Neural cell (in vitro differentiated cells): ENCODE measurements at regions not wholly inside any gene's neighbourhood (a gene's known extent, or its start where the extent isn't known, plus 50 kb on each side); places are given as distances from the start of the nearest gene placed in this dataset.

Experiments
- H2AFZ ChIP-seq: fragments of 200-600, 300-800 bp; sonication (generic), shearing (Covaris generic); 2 replicates; pipeline ENCODE4 v1.6.0; 2014; ENCODE audit warnings: low read depth, mild to moderate bottlenecking, antibody characterized with exemption, low read length, moderate library complexity
- H3F3A ChIP-seq: fragments of 200-600 bp; shearing (Covaris generic); 2 replicates; pipeline ENCODE4 v1.6.1; 2016; ENCODE audit warnings: mild to moderate bottlenecking, moderate library complexity, mixed read lengths, antibody characterized with exemption, low read length; ENCODE audit not compliant: insufficient read depth, poor library complexity, severe bottlenecking
- H3K27ac ChIP-seq: fragments of 200-600, 300-800 bp; sonication (generic), shearing (Covaris generic); 2 replicates; pipeline ENCODE4 v1.5.1; 2014; ENCODE audit warnings: mild to moderate bottlenecking, low read length, moderate library complexity
- H3K27me3 ChIP-seq: fragments of 300-800, 200-600 bp; sonication (generic), shearing (Covaris generic); 2 replicates; pipeline ENCODE4 v1.6.0; 2014; ENCODE audit warnings: mild to moderate bottlenecking, low read depth, low read length, moderate library complexity; ENCODE audit not compliant: insufficient read depth
- H3K36me3 ChIP-seq: fragments of 300-800, 200-600 bp; sonication (generic), shearing (Covaris generic); 2 replicates; pipeline ENCODE4 v1.5.1; 2014; ENCODE audit warnings: mild to moderate bottlenecking, antibody characterized with exemption, low read length, moderate library complexity; ENCODE audit not compliant: insufficient read depth
- H3K4me2 ChIP-seq: fragments of 300-800, 200-600 bp; sonication (generic), shearing (Covaris generic); 2 replicates; pipeline ENCODE4 v1.6.0; 2014; ENCODE audit warnings: mild to moderate bottlenecking, low read length
- H3K4me3 ChIP-seq: fragments of 300-800, 200-600 bp; sonication (generic), shearing (Covaris generic); 2 replicates; pipeline ENCODE4 v1.5.1; 2014; ENCODE audit warnings: mild to moderate bottlenecking, low read length, moderate library complexity
- H3K79me2 ChIP-seq: fragments of 200-600 bp; shearing (Covaris generic); replicated peaks from 2 replicates; pipeline ENCODE4 v1.6.0; 2014; ENCODE audit warnings: mild to moderate bottlenecking, low read length, moderate library complexity; ENCODE audit not compliant: insufficient read depth
- H3K9ac ChIP-seq: fragments of 300-800, 200-600 bp; sonication (generic), shearing (Covaris generic); 2 replicates; pipeline ENCODE4 v1.6.1; 2016; ENCODE audit warnings: mild to moderate bottlenecking, low read length, mixed read lengths
- H3K9me2 ChIP-seq: fragments of 200-600 bp; shearing (Covaris generic); 2 replicates; pipeline ENCODE4 v1.6.1; 2016; ENCODE audit warnings: mild to moderate bottlenecking, low read length, mixed read lengths; ENCODE audit not compliant: insufficient read depth
- H3K9me3 ChIP-seq: fragments of 200-600, 300-800 bp; sonication (generic), shearing (Covaris generic); 2 replicates; pipeline ENCODE4 v1.6.1; 2016; ENCODE audit warnings: mild to moderate bottlenecking, mixed run types, low read length, moderate library complexity, mixed read lengths
- H4K20me1 ChIP-seq: fragments of 200-600 bp; shearing (Covaris generic); 2 replicates; pipeline ENCODE4 v1.6.1; 2016; ENCODE audit warnings: mild to moderate bottlenecking, mixed run types; ENCODE audit not compliant: insufficient read depth
- EP300 ChIP-seq: fragments of 450-650 bp; conservative IDR thresholded peaks from 2 replicates; pipeline ENCODE4 v1.6.1; 2014; ENCODE audit warnings: antibody characterized with exemption, mild to moderate bottlenecking, moderate library complexity; ENCODE audit not compliant: poor library complexity, severe bottlenecking
- EZH2 ChIP-seq: fragments of 200-600, 300-800 bp; shearing (Covaris generic), sonication (generic); IDR thresholded peaks from 2 replicates; pipeline ENCODE4 v1.6.1; 2014; ENCODE audit warnings: antibody characterized with exemption, low read length, borderline replicate concordance, mild to moderate bottlenecking; ENCODE audit not compliant: insufficient read depth, poor library complexity, severe bottlenecking
- MXI1 ChIP-seq: fragments of 450-650 bp; conservative IDR thresholded peaks from 2 replicates; pipeline ENCODE4 v1.6.1; 2014; ENCODE audit warnings: antibody characterized with exemption, mild to moderate bottlenecking; ENCODE audit not compliant: poor library complexity, severe bottlenecking
- POLR2AphosphoS5 ChIP-seq: IDR thresholded peaks from 2 replicates; pipeline ENCODE4 v1.6.1; 2012
- RAD21 ChIP-seq: fragments of 450-650 bp; conservative IDR thresholded peaks from 2 replicates; pipeline ENCODE4 v1.6.1; 2014; ENCODE audit warnings: antibody characterized with exemption, mild to moderate bottlenecking, moderate library complexity
- REST ChIP-seq: IDR thresholded peaks from 2 replicates; pipeline ENCODE4 v1.6.1; 2012; ENCODE audit warnings: borderline replicate concordance
- SMC3 ChIP-seq: fragments of 450-650 bp; conservative IDR thresholded peaks from 2 replicates; pipeline ENCODE4 v1.6.1; 2014; ENCODE audit warnings: antibody characterized with exemption, mild to moderate bottlenecking, moderate library complexity; ENCODE audit not compliant: poor library complexity
- TAF1 ChIP-seq: IDR thresholded peaks from 2 replicates; pipeline ENCODE4 v1.6.1; 2012; ENCODE audit warnings: low read depth
- TF ChIP-seq, protein P1 (sequence below): fragments of 450-650 bp; IDR thresholded peaks from 2 replicates; pipeline ENCODE4 v1.5.1; 2014; ENCODE audit warnings: antibody characterized with exemption, mild to moderate bottlenecking, moderate library complexity; ENCODE audit not compliant: poor library complexity, severe bottlenecking

- no peaks in the 10 kb centered on the region for H3K79me2 ChIP-seq
- H3K36me3 ChIP-seq: no peaks in the 10 kb centered on the region
- no peak overlapping the region for H3K9ac ChIP-seq
- H3F3A ChIP-seq: no peaks in the 10 kb centered on the region
- no peak overlapping the region for H3K27ac ChIP-seq
- no peaks in the 10 kb centered on the region for H3K9me3 ChIP-seq
- no peaks in the 10 kb centered on the region for H3K27me3 ChIP-seq
- H3K4me3 ChIP-seq: no peak overlapping the region
- TF ChIP-seq RAD21: no peak
- TF ChIP-seq POLR2AphosphoS5: no peak
- TF ChIP-seq, protein P1, sequence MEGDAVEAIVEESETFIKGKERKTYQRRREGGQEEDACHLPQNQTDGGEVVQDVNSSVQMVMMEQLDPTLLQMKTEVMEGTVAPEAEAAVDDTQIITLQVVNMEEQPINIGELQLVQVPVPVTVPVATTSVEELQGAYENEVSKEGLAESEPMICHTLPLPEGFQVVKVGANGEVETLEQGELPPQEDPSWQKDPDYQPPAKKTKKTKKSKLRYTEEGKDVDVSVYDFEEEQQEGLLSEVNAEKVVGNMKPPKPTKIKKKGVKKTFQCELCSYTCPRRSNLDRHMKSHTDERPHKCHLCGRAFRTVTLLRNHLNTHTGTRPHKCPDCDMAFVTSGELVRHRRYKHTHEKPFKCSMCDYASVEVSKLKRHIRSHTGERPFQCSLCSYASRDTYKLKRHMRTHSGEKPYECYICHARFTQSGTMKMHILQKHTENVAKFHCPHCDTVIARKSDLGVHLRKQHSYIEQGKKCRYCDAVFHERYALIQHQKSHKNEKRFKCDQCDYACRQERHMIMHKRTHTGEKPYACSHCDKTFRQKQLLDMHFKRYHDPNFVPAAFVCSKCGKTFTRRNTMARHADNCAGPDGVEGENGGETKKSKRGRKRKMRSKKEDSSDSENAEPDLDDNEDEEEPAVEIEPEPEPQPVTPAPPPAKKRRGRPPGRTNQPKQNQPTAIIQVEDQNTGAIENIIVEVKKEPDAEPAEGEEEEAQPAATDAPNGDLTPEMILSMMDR: no peak
- TF ChIP-seq EZH2: no peak
- TF ChIP-seq EP300: no peak
- TF ChIP-seq SMC3: no peak
- TF ChIP-seq REST: no peak
- no peak for TF ChIP-seq MXI1
- H4K20me1 ChIP-seq: no peaks in the 10 kb centered on the region
- no peak overlapping the region for H2AFZ ChIP-seq
- no peak overlapping the region for H3K4me2 ChIP-seq
- no peaks in the 10 kb centered on the region for H3K9me2 ChIP-seq
Measured at GRCh38 chr21:20169812-20170576, 828.2 kb upstream of the NCAM2 start.

- no peaks in the 10 kb centered on the region for H4K20me1 ChIP-seq
- no peaks in the 10 kb centered on the region for H3K27me3 ChIP-seq
- no peaks in the 10 kb centered on the region for H3K79me2 ChIP-seq
- no peak overlapping the region for H2AFZ ChIP-seq
- no peak overlapping the region for H3K9ac ChIP-seq
- peaks cover 6% of the 10 kb centered on the region for H3K9me3 ChIP-seq
- no peaks in the 10 kb centered on the region for H3K36me3 ChIP-seq
- H3F3A ChIP-seq: no peaks in the 10 kb centered on the region
- H3K4me3 ChIP-seq: no peak overlapping the region
- TF ChIP-seq, protein P1: no peak
- TF ChIP-seq EZH2 (no peak), REST (no peak), MXI1 (no peak), TAF1 (no peak), SMC3 (no peak), EP300 (no peak)
- no peak overlapping the region for H3K4me2 ChIP-seq
- no peaks in the 10 kb centered on the region for H3K9me2 ChIP-seq
- H3K27ac ChIP-seq: no peak overlapping the region
Measured at GRCh38 chr21:20186186-20186585, 812.0 kb upstream of the NCAM2 start.
